ENCODE measurements at regions not wholly inside any gene's neighbourhood (a gene's known extent, or its start where the extent isn't known, plus 50 kb on each side); places are given as distances from the start of the nearest gene placed in this dataset.

DNA sequence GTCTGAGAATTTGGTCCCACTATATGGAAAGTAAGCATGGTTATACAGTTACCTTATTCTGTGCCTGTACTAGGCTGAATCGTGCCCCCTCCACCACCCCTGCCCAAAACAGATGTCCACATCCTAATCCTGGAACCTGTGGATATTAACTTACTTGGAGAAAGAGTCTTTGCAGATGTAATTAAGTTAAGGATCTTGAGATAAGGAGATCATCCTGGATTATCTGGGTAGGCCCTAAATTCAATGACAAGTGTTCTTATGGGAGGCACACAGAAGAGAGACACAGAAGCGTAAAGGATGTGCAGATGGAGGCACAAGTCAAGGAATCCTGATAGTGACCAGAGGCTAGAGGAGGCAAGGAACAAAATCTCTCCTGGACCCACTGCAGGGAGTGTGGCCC lies 116.7 kb upstream of the MAN1A1 start:
- no peak for DNase-seq

DNA sequence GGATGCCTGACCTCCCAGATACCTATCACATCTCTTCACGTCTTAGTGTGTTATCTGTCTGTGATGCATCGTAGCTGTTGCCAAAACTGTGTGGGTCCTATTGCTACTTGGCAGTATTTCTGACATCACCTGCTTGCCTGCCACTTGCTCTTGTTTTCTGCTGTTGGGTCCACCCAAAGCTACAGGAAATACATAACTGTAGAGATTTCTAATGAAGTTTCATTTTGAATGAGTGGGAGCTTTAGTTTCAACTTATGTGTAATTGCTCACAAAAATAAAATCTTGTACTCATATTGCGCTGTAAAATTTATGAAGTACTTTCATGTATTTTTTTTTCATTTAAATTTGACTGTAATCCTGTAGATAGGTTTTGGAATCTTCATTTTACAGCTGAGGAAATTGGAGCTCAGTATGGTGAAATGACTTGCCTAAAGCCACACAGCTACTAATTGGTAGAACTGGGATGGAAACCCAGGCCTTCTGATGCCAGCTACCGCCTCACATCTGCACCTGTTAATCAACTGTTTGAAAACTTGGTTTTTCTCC lies 113.6 kb upstream of the MAN1A1 start:
- peak; percentile 29 for DNase-seq

DNA sequence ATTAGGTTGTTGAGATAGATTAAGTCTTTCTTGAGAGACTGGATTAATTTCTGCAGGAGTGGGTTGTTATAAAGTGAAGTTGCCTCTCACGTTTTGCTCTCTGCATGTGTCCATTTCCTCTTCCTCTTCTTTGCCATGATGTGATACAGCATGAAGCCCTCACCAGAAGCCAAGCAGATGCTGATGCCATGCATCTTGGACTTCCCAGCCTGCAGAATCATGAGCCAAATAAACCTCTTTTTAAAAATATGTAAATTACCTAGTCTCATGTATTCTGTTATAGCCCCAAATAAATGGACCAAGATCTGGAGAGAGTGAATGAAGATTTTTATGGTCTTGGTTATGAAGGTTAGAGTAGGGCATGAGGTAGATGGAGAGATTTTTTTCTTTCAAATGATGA lies 111.6 kb upstream of the MAN1A1 start:
- no peak for DNase-seq

DNA sequence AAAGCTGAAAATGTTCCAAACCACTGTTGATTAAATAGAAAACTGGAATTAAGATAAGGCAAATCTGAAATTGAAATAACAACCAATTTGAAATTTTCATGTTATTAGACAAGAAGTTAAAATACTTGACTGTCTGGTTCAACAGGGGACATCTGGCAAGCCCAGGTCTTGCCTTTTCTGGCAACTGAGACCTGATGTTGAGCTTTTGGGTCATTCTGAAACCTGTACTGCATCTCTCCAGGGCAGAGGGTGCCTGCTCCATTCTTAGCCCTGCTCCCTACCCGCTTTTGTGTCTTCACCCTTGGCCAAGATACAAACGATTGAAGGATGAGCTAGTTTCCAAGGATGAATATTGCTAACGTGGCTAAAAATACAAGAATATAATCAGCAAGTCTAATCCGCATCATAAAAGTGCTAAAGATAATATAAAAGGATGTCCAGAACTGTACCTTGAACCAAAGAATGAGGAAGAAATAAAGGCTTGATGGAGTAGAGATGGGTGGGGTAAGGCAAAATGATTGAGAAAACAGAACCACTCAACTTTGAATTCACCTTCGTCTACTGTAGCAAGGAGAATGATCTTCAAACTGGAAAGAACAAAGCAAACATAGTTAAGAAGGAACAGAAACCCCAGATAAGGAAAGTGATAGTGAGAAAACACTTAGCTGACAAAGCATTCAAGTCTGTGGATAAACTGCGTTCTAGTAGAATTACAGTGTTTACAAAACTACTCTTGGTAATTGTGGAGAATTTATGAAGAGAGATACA lies 109.8 kb upstream of the MAN1A1 start:
- no peak for DNase-seq

DNA sequence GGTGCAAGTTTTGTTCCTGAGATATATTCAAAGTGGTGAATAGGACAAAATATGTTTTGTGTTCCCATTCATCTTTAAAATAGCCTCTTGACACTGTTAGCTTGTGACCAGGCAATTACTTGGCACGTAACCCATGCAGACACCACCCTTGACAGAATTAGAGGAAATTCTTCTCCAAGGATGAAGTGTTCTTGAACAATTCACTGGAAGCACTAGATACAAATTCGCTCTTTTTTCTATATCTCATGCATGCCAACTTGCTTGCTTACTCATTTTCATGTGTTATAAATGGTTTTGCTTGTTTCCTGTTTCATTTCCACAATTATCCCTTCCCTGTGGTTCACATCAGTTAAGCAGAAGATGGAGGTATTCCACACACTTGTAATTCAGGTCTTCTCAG lies 105.2 kb upstream of the MAN1A1 start:
- DNase-seq, result no peak

DNA sequence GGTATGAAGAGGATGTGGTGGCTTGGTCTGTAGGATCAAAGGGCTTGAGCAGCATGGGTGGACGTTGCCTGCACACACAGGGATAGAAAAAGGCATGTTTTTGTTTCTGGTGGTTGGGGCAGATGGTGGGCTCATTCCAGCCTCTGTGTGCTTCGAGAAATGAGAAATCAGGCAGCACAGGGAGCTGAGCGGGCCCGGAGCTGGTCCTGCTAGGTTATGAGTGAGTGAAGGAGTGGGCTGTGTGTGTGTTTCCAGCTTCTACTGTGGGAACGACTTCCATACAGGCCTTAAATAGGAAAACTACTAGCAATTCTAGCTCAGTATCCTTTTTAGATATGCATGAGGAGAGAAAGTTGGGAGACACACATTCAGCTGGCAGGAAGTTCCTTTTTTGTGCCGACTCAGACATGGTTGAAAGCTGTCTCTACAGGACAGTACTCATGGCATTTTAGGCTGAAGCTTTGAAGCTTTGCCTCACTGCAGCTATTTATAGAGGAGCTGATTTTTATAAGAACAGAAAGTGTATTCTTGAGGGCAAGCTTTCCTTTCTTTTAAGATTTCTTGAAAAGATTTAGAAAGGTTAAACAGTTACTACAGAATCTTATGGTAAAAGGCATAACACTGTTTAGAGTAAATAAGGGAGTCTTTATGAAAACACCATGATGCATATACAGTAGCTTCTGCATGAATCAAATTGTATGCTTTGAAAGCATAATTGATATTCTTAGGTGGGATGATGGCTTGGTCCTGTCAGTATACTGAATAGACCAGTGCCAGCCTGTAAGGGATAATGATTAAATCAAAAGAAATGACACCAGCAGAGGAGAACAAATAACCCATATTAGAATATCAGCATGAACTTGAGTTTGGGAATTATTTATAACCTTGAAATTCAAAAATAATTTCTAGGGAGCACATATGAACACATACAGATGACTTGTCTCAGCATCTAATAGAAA lies 104.0 kb upstream of the MAN1A1 start:
- DNase-seq, result no peak

DNA sequence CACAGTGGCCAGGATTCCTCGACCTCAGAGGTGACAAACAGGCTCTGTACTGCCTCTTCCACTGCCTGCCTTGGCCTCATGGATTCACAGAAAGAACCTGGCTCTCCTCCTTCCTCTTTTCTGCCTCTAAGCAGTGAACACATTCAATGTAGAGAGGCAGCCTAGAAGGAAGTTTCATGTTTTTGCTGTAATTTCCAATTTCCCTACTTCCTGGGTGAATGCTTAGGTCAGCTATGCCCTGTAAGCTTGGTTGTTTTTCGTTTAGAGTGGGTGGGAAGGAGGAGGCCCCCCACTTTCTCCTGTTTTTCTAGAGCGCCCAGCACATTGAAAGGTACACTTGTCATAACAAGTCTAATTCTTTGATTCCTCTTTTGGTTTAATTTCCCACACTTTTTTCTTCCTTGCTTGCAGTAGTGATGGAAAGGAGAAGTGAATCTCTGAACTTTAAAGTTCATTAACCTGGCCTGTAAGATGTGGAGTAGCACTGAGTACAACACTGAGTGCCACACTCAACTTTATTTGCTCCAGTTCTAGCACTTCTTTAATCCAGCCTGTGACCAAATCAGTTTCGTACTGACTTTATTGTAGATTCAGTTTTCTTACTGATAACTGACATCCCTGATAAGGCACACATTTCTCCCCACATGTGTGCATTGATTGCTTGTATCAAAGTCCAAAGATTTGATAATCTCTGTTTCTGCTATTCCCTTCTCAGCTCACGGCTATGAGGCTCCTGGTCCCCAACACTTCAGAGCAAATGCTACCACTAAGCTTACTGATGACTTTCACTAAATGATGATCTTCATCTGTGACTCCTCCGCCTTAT lies 100.0 kb upstream of the MAN1A1 start:
- no peak for DNase-seq

DNA sequence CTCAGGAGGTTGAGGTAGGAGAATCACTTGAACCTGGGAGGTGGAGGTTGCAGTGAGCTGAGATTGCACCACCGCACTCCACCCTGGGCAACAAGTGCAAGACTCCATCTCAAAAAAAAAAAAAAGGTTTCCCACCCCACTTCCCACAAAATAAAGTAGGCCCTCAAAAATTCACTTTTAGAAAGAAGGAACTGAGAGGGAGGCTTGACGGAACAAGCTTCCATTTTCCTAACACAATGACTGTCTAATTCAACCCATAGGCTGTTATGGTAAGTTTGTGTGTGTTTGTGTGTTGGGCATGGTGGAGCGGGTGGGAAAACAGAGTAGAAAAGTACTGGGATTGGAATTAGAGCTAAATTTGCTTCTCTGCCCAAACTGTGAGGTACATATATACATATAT lies 98.4 kb upstream of the MAN1A1 start:
- no peak for DNase-seq

DNA sequence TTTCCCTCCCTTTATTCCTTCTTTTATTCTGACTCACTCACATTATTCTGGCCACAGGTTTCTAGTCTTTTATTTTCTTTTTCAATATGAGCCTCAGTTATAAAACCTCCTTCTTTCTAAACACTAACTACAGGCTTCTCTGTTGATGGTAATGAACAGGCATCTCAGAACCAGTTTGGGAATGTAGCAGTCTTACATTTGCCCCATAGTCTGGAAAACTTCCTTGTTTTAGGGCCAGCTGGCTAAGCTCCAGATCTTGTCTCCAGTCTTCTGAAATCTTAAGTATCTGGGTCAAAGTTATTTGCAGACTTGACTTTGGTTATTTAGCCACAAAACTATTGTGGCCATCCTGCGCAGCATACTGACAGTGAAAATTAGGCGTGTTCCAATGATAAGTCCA lies 97.0 kb upstream of the MAN1A1 start:
- no peak for DNase-seq

DNA sequence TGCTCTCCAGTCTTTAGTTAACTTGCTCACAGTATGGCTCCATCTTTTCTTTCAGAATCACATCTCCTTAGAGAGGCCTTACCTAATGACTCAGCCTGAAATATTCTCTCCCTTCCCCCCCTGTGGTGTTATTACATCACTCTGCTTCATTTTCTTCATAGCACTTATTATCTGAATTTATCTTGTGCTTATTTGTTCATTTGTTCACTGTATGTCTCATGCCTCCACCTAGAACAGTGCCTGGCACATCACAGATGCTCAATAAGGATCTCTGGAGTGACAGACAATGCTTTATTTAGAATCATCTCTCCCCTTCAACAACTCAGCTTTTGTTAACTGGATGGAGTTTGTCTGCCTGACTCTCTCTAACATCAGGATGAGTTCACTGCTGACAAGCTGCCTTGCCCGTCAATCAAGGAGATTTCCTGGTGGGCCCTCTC lies 96.6 kb upstream of the MAN1A1 start:
- no peak for DNase-seq

DNA sequence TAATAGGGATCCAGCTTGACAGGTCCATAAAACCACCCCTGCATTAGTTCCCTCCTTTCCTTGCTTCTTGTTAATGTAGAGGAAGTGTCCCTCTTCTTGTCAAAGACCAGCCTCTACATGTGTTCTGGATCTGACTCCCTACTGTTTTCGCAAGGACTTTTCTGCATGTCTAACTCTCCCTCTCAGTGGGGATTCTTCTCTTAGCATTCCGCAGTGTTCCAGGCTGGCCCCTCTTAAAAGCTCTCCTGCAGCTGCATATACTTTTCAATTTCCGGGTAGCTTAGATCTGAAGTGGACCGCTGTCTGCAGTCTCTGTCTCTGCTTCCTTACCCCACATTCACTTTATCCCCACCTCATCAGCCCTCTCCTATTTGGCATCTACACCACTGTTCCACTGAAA lies 96.1 kb upstream of the MAN1A1 start:
- no peak for DNase-seq

DNA sequence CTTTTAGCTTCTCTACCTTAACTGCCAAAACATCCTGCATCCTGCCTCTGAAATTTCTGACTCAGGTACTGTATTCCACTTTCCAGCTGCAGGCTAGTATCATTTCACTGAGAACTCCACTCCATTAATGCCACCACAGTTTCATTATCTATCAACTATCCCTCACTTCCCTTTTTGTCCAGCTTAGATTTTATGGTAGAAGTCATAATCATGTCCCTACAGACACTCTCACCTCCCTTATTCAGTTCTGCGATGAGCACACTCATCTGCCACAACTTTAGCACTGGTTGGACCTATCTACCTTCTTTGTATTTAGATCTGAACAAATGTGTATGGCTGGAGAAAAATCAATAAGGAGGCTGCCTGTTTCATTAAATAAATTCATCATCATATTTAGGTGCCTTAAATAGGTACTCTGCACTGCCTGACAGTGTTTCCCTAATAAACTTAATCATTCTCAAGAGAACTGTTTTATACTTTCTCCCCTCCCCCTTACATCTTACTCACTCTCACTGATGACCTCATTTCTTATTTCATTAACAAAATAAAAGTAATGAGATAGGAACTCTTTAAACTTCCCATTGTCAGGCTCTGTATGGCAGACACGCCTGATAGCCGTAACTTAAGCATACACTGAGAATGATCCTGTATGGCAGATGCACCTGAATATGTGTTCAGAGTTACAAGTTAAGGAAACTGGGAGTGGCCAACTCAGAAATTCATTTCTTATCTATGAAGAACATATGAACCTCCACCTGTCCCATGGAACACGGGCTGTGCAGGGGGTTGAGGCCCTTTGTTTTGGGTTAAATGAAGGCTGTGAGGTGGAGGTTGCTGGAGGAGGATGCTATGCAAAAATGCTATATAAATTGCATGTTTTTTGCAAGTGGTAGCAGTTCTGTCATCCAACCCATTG lies 95.3 kb upstream of the MAN1A1 start:
- DNase-seq, result no peak

DNA sequence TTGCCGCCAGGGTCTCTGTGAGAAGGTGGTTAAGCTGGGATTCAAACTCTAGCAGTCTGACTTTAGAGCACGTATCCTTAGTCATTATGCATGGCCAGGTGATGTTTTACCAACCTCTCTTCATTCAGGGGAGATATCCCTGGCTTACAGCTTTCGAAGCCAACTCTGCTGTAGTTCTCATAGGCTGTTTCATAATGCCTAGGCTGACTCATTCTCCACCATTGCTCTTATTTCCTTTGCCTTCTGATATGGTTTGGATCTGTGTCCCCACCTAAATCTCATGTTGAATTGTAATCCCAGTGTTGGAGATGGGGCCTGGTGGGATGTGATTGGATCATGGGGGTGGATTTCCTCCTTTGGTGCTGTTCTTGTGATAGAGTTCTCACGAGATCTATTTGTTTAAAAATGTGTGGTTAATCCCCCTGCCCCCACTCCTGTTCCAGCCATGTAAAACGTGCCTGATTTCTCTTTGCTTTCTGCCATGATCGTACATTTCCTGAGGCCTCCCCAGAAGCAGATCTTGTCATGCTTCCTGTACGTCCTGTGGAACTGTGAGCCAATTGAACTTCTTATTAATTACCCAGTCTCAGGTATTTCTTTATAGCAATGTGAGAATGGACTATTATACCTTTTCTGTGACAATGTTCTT lies 94.6 kb upstream of the MAN1A1 start:
- no peak for DNase-seq

DNA sequence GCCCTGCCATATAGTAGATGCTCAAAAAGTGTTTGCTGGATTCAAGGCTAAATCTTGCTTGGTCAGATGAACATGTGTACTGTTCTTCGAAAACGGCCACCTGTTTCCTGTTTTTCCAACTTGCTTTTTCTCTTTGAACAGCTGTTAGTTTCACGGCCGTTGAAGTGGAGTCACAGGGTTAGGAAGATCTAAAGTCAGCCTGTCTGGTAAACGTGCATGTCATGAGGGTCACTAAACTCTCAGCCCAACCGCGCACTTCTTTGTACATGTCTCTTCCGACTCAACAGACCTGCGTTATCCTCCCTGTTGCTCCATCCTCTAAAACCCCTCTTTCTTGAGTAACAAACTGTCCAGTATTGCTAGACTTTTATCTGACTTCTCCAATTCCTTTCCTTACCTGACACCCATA lies 93.2 kb upstream of the MAN1A1 start:
- DNase-seq, result no peak

DNA sequence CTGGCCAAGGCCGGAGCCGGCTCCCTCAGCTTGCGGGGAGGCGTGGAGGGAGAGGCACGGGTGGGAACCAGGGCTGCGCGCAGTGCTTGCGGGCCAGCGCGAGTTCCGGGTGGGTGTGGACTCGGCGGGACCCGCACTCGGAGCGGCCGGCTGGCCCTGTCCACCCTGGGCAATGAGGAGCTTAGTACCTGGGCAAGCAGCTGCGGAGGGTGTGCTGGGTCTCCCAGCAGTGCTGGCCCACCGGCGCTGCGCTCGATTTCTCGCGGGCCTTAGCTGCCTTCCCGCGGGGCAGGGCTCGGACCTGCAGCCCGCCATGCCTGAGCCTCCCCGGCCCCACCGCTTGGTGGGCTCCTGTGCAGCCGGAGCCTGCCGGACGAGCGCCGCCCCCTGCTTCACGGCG lies 91.4 kb upstream of the MAN1A1 start:
- DNase-seq, result no peak

DNA sequence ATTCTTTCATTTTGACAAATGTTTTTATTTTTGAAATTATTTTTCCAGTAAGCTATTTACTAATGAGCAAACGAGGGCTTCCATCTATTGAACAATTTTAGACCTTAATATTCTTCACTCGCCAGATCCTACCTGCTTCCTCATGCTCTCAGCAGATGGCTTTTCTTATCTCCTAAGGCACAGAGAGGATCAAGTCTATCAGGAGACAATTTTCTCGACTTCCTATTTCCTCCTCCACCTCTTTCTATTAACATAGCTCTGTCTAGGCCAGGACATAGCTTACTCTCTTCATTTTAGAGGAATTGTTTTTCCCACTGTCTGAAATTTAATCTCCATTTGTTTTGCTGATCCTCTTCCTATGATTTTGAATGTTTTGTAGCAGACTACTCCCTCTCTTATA lies 87.0 kb upstream of the MAN1A1 start:
- DNase-seq, result no peak

DNA sequence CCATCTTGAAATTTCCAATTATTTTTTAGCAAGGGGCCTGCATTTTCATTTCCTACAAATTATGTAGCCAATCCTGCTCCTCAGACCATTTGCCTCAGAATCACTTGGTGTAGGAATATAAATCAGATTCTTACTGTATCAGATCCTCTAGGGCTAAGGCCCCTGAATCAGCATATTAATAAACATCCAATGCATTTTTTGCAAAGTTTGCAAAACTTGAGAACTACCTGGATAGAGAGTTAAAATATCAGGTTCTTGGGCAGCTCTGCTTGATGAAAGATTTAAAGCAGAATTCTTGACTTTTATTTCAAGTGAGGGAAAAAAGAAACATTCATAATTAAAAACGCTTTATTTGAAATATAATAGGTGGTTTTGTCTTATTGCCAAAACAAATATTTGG lies 82.2 kb upstream of the MAN1A1 start:
- DNase-seq, result no peak

DNA sequence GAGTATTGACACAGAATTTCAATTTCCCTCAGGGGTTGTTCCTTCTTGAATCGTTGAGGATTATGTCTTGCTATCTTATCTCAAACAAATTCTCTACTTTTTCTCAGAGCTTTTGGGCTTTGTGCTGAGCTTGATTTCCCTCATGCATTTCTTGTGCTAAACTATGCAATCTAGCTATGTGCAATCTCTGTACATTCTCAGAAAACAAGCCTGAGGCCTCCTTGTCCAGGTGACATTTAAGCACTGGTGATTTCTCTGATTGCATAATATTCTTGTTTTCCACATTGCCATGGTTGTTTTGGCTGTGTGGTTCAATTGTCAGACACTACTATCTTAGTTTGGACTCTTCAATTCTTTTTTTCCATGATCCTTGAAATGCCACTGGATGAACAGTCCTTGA lies 81.2 kb upstream of the MAN1A1 start:
- no peak for DNase-seq

DNA sequence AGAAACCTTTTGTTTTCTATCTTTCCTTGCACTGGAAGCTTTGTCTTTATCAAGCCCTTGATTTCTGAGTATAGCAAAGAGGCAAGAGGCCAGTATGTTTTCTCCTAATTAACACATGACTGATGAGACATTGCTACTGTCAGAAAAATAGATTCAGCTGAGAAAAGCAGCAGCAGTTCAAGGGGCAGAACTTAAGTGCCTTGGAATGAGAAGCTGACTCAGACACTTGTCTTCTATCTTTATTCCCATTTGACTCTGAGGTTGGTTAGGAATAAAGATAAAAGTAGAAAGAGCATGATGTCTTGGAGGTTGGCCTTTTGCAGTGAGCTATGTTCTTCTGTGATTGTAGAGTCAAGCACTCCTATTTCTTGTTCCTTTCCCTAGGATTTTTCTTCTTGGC lies 79.1 kb upstream of the MAN1A1 start:
- no peak for DNase-seq

DNA sequence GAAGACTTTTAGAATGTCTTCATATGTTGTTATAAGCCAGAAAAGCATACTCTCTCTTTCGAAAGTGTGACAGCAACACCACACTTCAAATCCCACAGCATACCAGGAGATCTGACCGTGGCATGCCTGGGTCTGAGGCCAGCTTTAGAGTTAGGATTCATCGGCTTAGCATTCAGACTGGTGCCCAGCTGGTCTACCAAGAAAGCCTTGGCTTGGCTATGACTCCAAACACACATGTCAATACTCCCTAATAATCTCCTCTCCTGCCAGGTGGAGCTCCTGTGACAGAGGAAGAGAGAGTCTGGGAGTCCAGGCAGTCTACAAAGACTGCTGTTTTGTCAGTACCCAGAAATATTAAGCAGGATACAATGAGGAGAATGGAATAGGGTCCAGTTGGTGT lies 77.1 kb upstream of the MAN1A1 start:
- no peak for DNase-seq

DNA sequence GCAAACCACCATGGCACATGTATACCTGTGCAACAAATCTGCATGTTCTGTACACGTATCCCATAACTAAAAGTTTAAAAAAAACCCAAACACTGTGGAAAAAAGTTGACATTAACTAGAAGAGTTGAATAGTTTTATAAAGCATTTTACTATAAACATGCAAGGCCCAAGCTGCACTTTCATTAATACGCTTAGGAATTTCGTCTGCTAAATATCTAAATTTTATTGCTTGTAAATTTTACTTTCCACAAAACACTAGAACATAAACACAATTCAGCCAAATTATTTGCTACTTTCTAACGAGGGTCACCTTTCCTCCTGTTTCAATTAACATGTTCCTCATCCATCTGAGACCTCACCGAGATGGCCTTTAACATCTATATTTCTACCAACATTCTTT lies 74.4 kb upstream of the MAN1A1 start:
- DNase-seq, result no peak

All from CD4-positive, alpha-beta T cell treated with Interleukin-17A for 1 hour (primary cell).